GM21576 (cell line): ENCODE measurements at regions not wholly inside any gene's neighbourhood (a gene's known extent, or its start where the extent isn't known, plus 50 kb on each side); places are given as distances from the start of the nearest gene placed in this dataset.

Experiments
- ATAC-seq: cut with Tn5 transposase; IDR thresholded peaks from one replicate; pipeline ENCODE4 v1.9.1; 2021; ENCODE audit warnings: mild to moderate bottlenecking, moderate library complexity; ENCODE audit not compliant: unreplicated experiment

GRCh38 chr3:106573605-106574004, 704.8 kb upstream of the CBLB start:
- no peak for ATAC-seq

DNA sequence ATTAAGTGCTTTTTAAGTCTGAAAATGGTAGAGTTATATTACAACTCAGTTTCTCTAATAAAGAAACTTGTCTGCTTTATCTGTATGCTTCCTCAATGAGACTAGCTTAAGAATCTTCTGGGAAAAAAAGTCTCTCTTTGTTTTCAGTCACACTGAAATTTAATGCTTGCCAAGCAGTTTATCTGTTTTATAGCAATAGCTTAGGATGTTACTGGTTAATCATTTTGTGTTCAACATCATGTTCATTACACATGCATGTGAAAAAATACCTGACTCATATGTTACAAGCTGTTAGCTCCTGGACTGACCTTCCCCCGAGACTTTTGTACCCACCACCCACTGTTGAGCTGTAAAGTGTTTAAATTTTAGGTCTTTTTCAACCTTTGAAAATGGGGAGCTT, 706.2 kb upstream of the CBLB start:
- no peak for ATAC-seq

GRCh38 chr3:106577241-106577640, 708.4 kb upstream of the CBLB start:
- no peak for ATAC-seq

GRCh38 chr3:106578911-106579310, 710.1 kb upstream of the CBLB start:
- ATAC-seq, result no peak

DNA sequence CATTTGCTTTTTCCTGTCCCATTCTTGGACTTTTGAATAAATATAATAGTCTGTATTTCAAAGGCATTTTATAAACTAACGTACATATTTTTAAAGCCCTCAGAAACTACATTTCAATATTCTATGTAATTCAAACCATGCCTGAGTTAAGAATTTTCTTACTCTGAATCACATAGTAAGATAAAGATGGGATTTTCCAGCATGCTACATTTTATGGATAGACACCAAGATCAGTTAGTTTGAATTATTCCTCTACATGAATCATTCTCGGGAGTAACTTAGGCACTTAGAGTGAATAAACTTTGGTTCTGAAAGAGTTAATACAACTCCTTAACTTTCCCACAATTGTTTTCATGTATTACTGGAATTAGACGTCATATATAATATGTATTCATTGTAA, 713.3 kb upstream of the CBLB start:
- ATAC-seq, result no peak

DNA sequence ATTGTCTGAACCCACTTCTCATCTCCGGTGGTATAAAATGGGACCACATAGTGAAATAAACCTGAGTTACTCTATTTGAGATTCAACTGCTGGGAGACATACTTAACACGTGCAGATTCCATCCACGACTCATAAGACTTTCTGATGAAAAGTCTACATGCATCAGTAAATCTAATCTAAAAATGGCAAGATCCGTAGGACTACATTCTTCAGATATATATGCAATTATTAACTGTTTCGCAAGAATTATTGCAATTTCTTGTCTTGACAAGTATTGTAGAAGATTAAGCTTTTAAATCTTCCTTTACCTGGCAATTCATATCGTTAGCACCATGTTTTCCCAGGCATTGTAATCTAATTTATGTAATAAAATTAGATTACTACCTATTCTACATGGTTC, 718.7 kb upstream of the CBLB start:
- ATAC-seq, result no peak

GRCh38 chr3:106588739-106589138, 719.9 kb upstream of the CBLB start:
- no peak for ATAC-seq

- ATAC-seq, result no peak
These were observed 720.6 kb upstream of the CBLB start for GRCh38 chr3:106589311-106589942.

- no peak for ATAC-seq
These were observed 721.4 kb upstream of the CBLB start for GRCh38 chr3:106590216-106590615.

DNA sequence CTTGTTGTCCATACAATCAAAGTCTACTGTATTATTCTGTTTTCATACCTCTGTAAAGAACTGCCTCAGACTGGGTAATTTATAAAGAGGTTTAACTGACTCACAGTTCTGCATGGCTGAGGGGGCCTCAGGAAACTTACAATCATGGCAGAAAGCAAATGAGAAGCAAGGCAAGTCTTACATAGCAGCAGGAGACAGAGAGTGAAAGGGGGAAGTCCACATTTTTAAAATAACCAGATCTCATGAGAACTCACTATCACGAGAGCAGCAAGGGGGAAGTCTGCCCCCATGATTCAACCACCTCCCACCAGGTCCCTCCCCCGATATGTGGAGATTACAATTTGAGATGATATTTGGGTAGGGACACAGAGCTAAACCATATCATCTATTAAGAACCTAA, 724.6 kb upstream of the CBLB start:
- ATAC-seq, result no peak

- peak; percentile 83 for ATAC-seq
These were observed 741.0 kb upstream of the CBLB start for GRCh38 chr3:106609666-106610301.

DNA sequence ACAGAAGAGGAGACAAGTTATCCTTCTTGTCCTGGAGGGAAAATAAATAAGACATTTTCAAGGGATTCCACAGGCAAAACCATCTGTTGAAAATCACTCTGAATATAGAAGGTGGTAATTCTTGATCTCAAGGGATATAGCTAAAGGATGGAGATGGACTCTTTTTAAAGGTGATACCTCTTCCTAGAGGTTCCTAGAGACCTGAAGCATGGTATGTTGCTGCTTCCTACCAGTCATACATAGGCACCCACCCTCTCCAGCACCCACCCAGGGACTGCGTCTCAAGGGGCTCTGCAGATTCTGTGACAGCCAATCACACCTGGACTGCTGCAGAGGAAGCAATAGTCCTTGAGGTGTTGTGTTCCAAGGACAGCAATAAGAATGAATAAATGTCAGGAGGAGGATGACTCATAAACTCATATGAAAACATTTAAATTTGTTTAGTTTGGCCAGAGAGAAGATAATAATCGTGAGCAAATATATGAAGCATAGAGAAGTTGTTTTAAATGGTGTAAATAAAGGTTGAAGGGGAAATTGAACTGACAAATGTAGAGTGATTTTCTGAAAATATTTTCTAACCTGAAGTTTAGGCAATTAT, 741.6 kb upstream of the CBLB start:
- ATAC-seq, result no peak

- ATAC-seq, result no peak
These were observed 742.3 kb upstream of the CBLB start for GRCh38 chr3:106611116-106611515.

- no peak for ATAC-seq
These were observed 743.0 kb upstream of the CBLB start for GRCh38 chr3:106611841-106612240.

DNA sequence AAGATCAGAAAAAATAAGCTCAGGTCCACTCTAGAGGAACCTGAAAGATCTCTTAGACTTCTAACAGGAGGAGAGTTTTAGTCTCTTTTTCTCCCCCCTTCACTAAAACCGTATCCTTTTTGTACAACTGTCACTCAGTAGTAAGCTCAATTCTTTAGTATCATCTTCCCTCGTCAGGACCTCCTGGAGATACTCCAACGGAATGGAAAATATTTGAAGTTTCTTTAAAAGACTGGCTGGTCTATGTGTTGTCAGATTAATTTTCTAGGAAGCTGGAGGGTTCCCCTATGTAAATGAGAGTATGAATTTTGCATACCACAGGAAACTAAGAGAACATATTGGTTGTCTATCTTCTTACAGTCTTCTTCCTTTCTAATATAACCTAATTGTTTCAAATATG, 747.7 kb upstream of the CBLB start:
- ATAC-seq, result no peak

DNA sequence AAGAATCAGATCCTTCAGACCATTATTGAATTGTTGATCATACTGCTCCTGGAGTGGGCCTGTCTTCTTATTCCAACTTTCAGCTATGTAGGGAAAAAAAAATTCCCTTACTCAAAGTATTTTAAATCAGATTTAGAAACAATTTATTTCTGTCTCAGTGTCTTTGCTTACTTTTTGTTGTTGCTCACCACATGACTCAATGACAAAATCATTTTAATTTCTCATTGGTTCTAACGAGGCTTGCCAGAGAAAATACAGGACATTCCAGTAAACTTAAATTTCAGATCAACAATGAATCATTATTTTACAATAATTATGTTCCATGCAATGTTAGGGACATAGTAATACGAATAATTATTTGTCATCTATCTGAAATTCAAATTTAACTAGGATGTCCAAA, 748.5 kb upstream of the CBLB start:
- no peak for ATAC-seq

DNA sequence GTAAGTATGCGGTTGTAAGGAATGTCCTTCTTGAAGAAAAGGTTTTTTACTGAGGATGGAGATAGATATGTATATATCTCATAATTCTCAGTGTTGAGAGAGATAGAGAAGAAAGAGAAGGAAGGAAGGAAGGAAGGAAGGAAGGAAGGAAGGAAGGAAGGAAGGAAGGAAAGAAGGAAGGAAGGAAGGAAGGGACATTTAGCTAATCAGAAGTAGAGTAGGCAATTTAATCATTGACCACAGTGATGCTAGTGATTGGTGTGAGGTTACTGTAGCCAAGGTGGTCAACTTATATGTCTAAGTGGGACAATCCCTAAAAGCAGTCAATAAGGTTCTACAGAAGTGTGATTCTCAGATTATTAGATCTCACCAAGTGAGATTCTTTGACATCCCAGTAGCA, 751.8 kb upstream of the CBLB start:
- no peak for ATAC-seq

GRCh38 chr3:106624154-106624553, 753.1 kb upstream of the CCDC54 start:
- no peak for ATAC-seq

DNA sequence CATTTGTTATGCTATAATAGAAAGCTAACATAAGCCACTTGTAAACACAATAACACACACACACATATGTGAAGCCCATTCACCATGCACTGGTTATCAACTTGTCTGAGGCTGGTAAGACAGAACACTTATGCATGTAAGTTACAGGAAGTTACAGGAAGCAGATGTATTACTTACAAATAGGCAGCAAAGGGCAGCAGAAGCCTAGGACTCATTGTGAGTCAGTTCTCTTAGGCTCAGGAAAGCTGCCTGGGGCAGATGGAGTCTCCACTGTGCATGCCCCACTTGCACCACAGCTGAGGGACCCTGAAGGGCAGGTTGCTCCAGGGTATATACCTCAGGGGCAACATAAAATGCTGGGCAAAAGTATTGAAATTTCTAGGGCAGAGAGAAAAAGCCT, 748.8 kb upstream of the CCDC54 start:
- no peak for ATAC-seq

DNA sequence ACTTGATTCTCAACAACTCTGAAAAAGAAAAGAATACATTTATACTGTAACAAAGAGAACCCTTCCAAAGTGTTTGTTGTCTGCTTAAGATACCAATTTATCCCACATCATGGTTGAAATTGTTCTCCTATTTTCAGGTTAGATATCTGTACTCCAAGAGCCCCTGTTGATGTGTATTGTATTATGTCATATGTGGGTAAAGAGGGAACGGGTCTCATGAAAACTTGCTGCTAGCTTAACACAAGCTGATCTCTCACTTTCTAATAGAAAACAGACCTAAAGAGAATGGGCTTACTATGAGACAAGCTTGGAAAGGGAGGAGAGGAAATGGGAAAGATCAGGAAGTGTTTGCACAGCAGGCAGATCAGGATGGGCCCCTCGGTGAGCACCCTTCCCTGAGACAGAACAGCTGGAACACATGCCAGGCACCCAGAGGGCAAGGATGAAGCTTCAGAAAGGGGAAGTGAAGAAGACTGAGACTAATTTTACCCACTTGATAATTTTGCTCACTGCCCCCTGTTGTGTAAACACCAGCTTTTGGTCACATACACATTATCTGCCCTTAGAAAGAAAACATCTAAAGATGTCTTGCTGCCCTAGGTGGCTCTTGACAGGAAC, 747.9 kb upstream of the CCDC54 start:
- peak; percentile 93 for ATAC-seq

DNA sequence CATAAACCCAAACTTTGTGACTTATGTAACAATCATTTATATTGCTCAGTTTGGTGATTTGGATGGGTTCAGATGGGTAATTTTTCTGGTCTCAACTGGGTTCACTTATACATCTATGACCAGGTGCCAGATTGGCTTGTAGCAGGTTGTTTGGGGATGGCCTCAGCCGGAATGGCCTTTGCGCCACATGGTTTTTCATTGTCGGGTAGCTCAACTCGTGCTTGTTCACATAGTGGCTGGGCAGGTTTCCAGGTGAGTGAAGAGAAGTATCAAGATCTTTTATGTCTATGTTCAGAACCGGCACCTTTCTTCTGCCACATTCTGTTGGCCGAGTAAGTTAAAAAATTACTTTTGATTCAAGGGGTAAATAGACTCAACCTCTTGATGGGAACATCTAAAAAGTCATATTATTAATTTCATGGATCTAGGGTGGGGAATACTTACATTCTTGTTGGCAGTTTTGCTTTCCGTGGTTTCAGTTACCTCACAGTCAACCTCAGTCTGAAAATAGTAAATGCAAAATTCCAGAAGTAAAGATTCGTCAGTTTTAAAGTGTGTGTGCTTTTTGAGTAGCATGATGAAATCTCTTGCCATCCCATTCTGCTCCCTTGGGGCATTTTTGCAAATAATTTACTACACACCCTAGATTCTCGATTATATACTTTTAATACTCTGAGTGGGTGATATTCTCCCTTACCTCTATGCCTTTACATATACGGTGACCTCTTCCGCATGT, 745.7 kb upstream of the CCDC54 start:
- no peak for ATAC-seq

GRCh38 chr3:106635271-106635670, 742.0 kb upstream of the CCDC54 start:
- peak; percentile 60 for ATAC-seq
